ENCODE measurements at regions not wholly inside any gene's neighbourhood (a gene's known extent, or its start where the extent isn't known, plus 50 kb on each side); places are given as distances from the start of the nearest gene placed in this dataset.

- no peak overlapping the region for H2BK120ac ChIP-seq (ENCODE audit: insufficient read depth, low read length, poor library complexity)
- H2AK5ac ChIP-seq (ENCODE audit: low read length) = no peak overlapping the region
- no peak overlapping the region for H2AFZ ChIP-seq (ENCODE audit: insufficient read depth, low read length, poor library complexity)
- WGBS (ENCODE audit: extremely low coverage, insufficient coverage, insufficient read length) = no CpG with 5 or more reads among the region's 3 CpGs
- no peaks in the 10 kb centered on the region for H3K9me3 ChIP-seq (ENCODE audit: insufficient read depth, low read depth, low read length)
- no peaks in the 10 kb centered on the region for H3K79me2 ChIP-seq (ENCODE audit: control insufficient read depth, insufficient read depth, low read length, poor library complexity)
- no peak overlapping the region for H4K12ac ChIP-seq (ENCODE audit: low read depth, low read length)
- H2BK12ac ChIP-seq (ENCODE audit: low read length) = no peak overlapping the region
- H4K8ac ChIP-seq (ENCODE audit: low read depth, low read length) = no peak overlapping the region
- H3K4ac ChIP-seq (ENCODE audit: low read depth, low read length) = no peak overlapping the region
- no peak overlapping the region for H3K4me3 ChIP-seq (ENCODE audit: low read depth, low read length)
- H3K27me3 ChIP-seq (ENCODE audit: insufficient read depth, low read length) = no peaks in the 10 kb centered on the region
- no peaks in the 10 kb centered on the region for H3K36me3 ChIP-seq (ENCODE audit: control insufficient read depth in 1 of 2, insufficient read depth in 2 of 2, low read length in 2 of 2)
- no peak overlapping the region for H3K14ac ChIP-seq (ENCODE audit: low read length)
- no peaks in the 10 kb centered on the region for H3K4me1 ChIP-seq (ENCODE audit: control insufficient read depth in 1 of 2, insufficient read depth in 2 of 2, low read length in 2 of 2)
- H2BK5ac ChIP-seq (ENCODE audit: low read depth, low read length, poor library complexity) = no peak overlapping the region
- H3K23ac ChIP-seq (ENCODE audit: low read length) = no peak overlapping the region
- no peak overlapping the region for H3K27ac ChIP-seq (ENCODE audit: low read depth, low read length)
- H3K4me2 ChIP-seq (ENCODE audit: low read length) = no peak overlapping the region
- H3K79me1 ChIP-seq (ENCODE audit: low read length) = no peaks in the 10 kb centered on the region
- no peak overlapping the region for H3K18ac ChIP-seq (ENCODE audit: low read length)
- no peak overlapping the region for H4K91ac ChIP-seq (ENCODE audit: low read depth, low read length)
- no peak overlapping the region for H3K9ac ChIP-seq (ENCODE audit: low read length)
- DNase-seq = no peak
Observed at GRCh38 chr9:87234854-87235253, 262.8 kb upstream of the DAPK1 start.

- DNase-seq = no peak
- H2AFZ ChIP-seq (ENCODE audit: insufficient read depth, low read length, poor library complexity) = no peak overlapping the region
- H3K4me2 ChIP-seq (ENCODE audit: low read length) = no peak overlapping the region
- H3K36me3 ChIP-seq (ENCODE audit: control insufficient read depth in 1 of 2, insufficient read depth in 2 of 2, low read length in 2 of 2) = no peaks in the 10 kb centered on the region
- no CpG with 5 or more reads among the region's 1 CpG for WGBS (ENCODE audit: extremely low coverage, insufficient coverage, insufficient read length)
- no peaks in the 10 kb centered on the region for H3K79me2 ChIP-seq (ENCODE audit: control insufficient read depth, insufficient read depth, low read length, poor library complexity)
- no peaks in the 10 kb centered on the region for H3K9me3 ChIP-seq (ENCODE audit: insufficient read depth, low read depth, low read length)
- no peak overlapping the region for H4K91ac ChIP-seq (ENCODE audit: low read depth, low read length)
- no peak overlapping the region for H3K23ac ChIP-seq (ENCODE audit: low read length)
- no peak overlapping the region for H3K27ac ChIP-seq (ENCODE audit: low read depth, low read length)
- H3K27me3 ChIP-seq (ENCODE audit: insufficient read depth, low read length) = no peaks in the 10 kb centered on the region
- no peak overlapping the region for H3K4me3 ChIP-seq (ENCODE audit: low read depth, low read length)
- H3K9ac ChIP-seq (ENCODE audit: low read length) = no peak overlapping the region
- H3K79me1 ChIP-seq (ENCODE audit: low read length) = no peaks in the 10 kb centered on the region
- H2BK5ac ChIP-seq (ENCODE audit: low read depth, low read length, poor library complexity) = no peak overlapping the region
- no peak overlapping the region for H4K12ac ChIP-seq (ENCODE audit: low read depth, low read length)
- no peak overlapping the region for H4K8ac ChIP-seq (ENCODE audit: low read depth, low read length)
- no peak overlapping the region for H3K14ac ChIP-seq (ENCODE audit: low read length)
- H2BK120ac ChIP-seq (ENCODE audit: insufficient read depth, low read length, poor library complexity) = no peak overlapping the region
- no peak overlapping the region for H3K18ac ChIP-seq (ENCODE audit: low read length)
- no peak overlapping the region for H2BK12ac ChIP-seq (ENCODE audit: low read length)
- H2AK5ac ChIP-seq (ENCODE audit: low read length) = no peak overlapping the region
- H3K4ac ChIP-seq (ENCODE audit: low read depth, low read length) = no peak overlapping the region
- no peaks in the 10 kb centered on the region for H3K4me1 ChIP-seq (ENCODE audit: control insufficient read depth in 1 of 2, insufficient read depth in 2 of 2, low read length in 2 of 2)
Observed at GRCh38 chr9:87236546-87236945, 261.1 kb upstream of the DAPK1 start.

- H2AFZ ChIP-seq (ENCODE audit: insufficient read depth, low read length, poor library complexity) = no peak overlapping the region
- no peak overlapping the region for H2AK5ac ChIP-seq (ENCODE audit: low read length)
- no peaks in the 10 kb centered on the region for H3K79me2 ChIP-seq (ENCODE audit: control insufficient read depth, insufficient read depth, low read length, poor library complexity)
- no peak overlapping the region for H3K4me2 ChIP-seq (ENCODE audit: low read length)
- H4K8ac ChIP-seq (ENCODE audit: low read depth, low read length) = no peak overlapping the region
- no peak for DNase-seq
- no peak overlapping the region for H3K4me3 ChIP-seq (ENCODE audit: low read depth, low read length)
- no peak overlapping the region for H3K9ac ChIP-seq (ENCODE audit: low read length)
- no peak overlapping the region for H4K12ac ChIP-seq (ENCODE audit: low read depth, low read length)
- no peaks in the 10 kb centered on the region for H3K36me3 ChIP-seq (ENCODE audit: control insufficient read depth in 1 of 2, insufficient read depth in 2 of 2, low read length in 2 of 2)
- no peak overlapping the region for H4K91ac ChIP-seq (ENCODE audit: low read depth, low read length)
- H3K9me3 ChIP-seq (ENCODE audit: insufficient read depth, low read depth, low read length) = no peaks in the 10 kb centered on the region
- no peak overlapping the region for H3K4ac ChIP-seq (ENCODE audit: low read depth, low read length)
- no peak overlapping the region for H2BK120ac ChIP-seq (ENCODE audit: insufficient read depth, low read length, poor library complexity)
- no peaks in the 10 kb centered on the region for H3K27me3 ChIP-seq (ENCODE audit: insufficient read depth, low read length)
- no peak overlapping the region for H2BK5ac ChIP-seq (ENCODE audit: low read depth, low read length, poor library complexity)
- no peak overlapping the region for H3K23ac ChIP-seq (ENCODE audit: low read length)
- H2BK12ac ChIP-seq (ENCODE audit: low read length) = no peak overlapping the region
- no peak overlapping the region for H3K18ac ChIP-seq (ENCODE audit: low read length)
- no peak overlapping the region for H3K14ac ChIP-seq (ENCODE audit: low read length)
- WGBS (ENCODE audit: extremely low coverage, insufficient coverage, insufficient read length) = no CpG with 5 or more reads among the region's 4 CpGs
- no peaks in the 10 kb centered on the region for H3K4me1 ChIP-seq (ENCODE audit: control insufficient read depth in 1 of 2, insufficient read depth in 2 of 2, low read length in 2 of 2)
- H3K79me1 ChIP-seq (ENCODE audit: low read length) = no peaks in the 10 kb centered on the region
- H3K27ac ChIP-seq (ENCODE audit: low read depth, low read length) = no peak overlapping the region
Observed at GRCh38 chr9:87237336-87237735, 260.3 kb upstream of the DAPK1 start.

GRCh38 chr9:87238545-87238944 is 259.1 kb upstream of the DAPK1 start:
- H3K36me3 ChIP-seq (ENCODE audit: control insufficient read depth in 1 of 2, insufficient read depth in 2 of 2, low read length in 2 of 2) = no peaks in the 10 kb centered on the region
- H2AK5ac ChIP-seq (ENCODE audit: low read length) = no peak overlapping the region
- no peak overlapping the region for H3K14ac ChIP-seq (ENCODE audit: low read length)
- no peak overlapping the region for H4K12ac ChIP-seq (ENCODE audit: low read depth, low read length)
- no peak overlapping the region for H3K18ac ChIP-seq (ENCODE audit: low read length)
- no peak overlapping the region for H4K8ac ChIP-seq (ENCODE audit: low read depth, low read length)
- H3K4me2 ChIP-seq (ENCODE audit: low read length) = no peak overlapping the region
- H3K9me3 ChIP-seq (ENCODE audit: insufficient read depth, low read depth, low read length) = no peaks in the 10 kb centered on the region
- H2BK12ac ChIP-seq (ENCODE audit: low read length) = no peak overlapping the region
- no peak overlapping the region for H2BK5ac ChIP-seq (ENCODE audit: low read depth, low read length, poor library complexity)
- H3K23ac ChIP-seq (ENCODE audit: low read length) = no peak overlapping the region
- H2BK120ac ChIP-seq (ENCODE audit: insufficient read depth, low read length, poor library complexity) = no peak overlapping the region
- H3K27me3 ChIP-seq (ENCODE audit: insufficient read depth, low read length) = no peaks in the 10 kb centered on the region
- no peak overlapping the region for H4K91ac ChIP-seq (ENCODE audit: low read depth, low read length)
- DNase-seq = no peak
- H3K4me1 ChIP-seq (ENCODE audit: control insufficient read depth in 1 of 2, insufficient read depth in 2 of 2, low read length in 2 of 2) = no peaks in the 10 kb centered on the region
- no peaks in the 10 kb centered on the region for H3K79me1 ChIP-seq (ENCODE audit: low read length)
- no peak overlapping the region for H2AFZ ChIP-seq (ENCODE audit: insufficient read depth, low read length, poor library complexity)
- no peak overlapping the region for H3K4me3 ChIP-seq (ENCODE audit: low read depth, low read length)
- no peak overlapping the region for H3K9ac ChIP-seq (ENCODE audit: low read length)
- H3K27ac ChIP-seq (ENCODE audit: low read depth, low read length) = no peak overlapping the region
- no CpG with 5 or more reads among the region's 5 CpGs for WGBS (ENCODE audit: extremely low coverage, insufficient coverage, insufficient read length)
- H3K79me2 ChIP-seq (ENCODE audit: control insufficient read depth, insufficient read depth, low read length, poor library complexity) = no peaks in the 10 kb centered on the region
- no peak overlapping the region for H3K4ac ChIP-seq (ENCODE audit: low read depth, low read length)
